Keratinocyte (primary cell): ENCODE measurements at regions not wholly inside any gene's neighbourhood (a gene's known extent, or its start where the extent isn't known, plus 50 kb on each side); places are given as distances from the start of the nearest gene placed in this dataset.

Experiments
- DNase-seq: peaks from one replicate; pipeline ENCODE4 v3.0.0-alpha.2; 2011; ENCODE audit warnings: low read depth, missing footprints, low spot score
- FAIRE-seq: peaks from 2 replicates; lab custom pipeline; 2011; peaks lifted over from hg19 to GRCh38; lab: Jason Lieb, UNC
- H2AFZ ChIP-seq: 2 replicates; pipeline ENCODE4 v1.6.0; 2012; ENCODE audit warnings: low read length, control low read depth, inconsistent platforms; ENCODE audit not compliant: control insufficient read depth
- H3K27ac ChIP-seq: 2 replicates; pipeline ENCODE4 v1.5.1; 2011; ENCODE audit warnings: low read length; ENCODE audit not compliant: control insufficient read depth, insufficient read depth
- H3K27me3 ChIP-seq: 3 replicates; pipeline ENCODE4 v1.6.0; 2011; ENCODE audit warnings: low read length; ENCODE audit not compliant: control insufficient read depth, insufficient read depth; ENCODE audit errors: extremely low read depth
- H3K36me3 ChIP-seq, 2 experiments: 2 replicates in 1 of 2; 3 replicates in 1 of 2; pipeline ENCODE4 v1.5.1; 2011; ENCODE audit warnings: low read length in 2 of 2, mild to moderate bottlenecking in 1 of 2; ENCODE audit not compliant: control insufficient read depth in 2 of 2, insufficient read depth in 2 of 2; ENCODE audit errors: extremely low read depth in 1 of 2
- H3K4me1 ChIP-seq: 3 replicates; pipeline ENCODE4 v1.5.1; 2011; ENCODE audit warnings: low read length; ENCODE audit not compliant: control insufficient read depth, insufficient read depth; ENCODE audit errors: extremely low read depth
- H3K4me2 ChIP-seq: 3 replicates; pipeline ENCODE4 v1.6.0; 2011; ENCODE audit warnings: low read depth, low read length; ENCODE audit not compliant: control insufficient read depth, insufficient read depth; ENCODE audit errors: extremely low read depth
- H3K4me3 ChIP-seq, 3 experiments: fragments of 200-600 bp in 1 of 3; sonication (generic) in 1 of 3; 2 replicates in 2 of 3; 3 replicates in 1 of 3; pipeline ENCODE4 v1.5.1; 2011 to 2016; ENCODE audit warnings: low read length in 3 of 3, mild to moderate bottlenecking in 3 of 3, control low read depth in 2 of 3, inconsistent platforms in 1 of 3, low read depth in 1 of 3, mixed read lengths in 1 of 3, mixed run types in 1 of 3, moderate library complexity in 1 of 3; ENCODE audit not compliant: control insufficient read depth in 2 of 3, insufficient read depth in 2 of 3; ENCODE audit errors: extremely low read depth in 1 of 3
- H3K79me2 ChIP-seq: 2 replicates; pipeline ENCODE4 v1.6.0; 2012; ENCODE audit warnings: low read length; ENCODE audit not compliant: control insufficient read depth, insufficient read depth
- H3K9ac ChIP-seq: 3 replicates; pipeline ENCODE4 v1.6.0; 2011; ENCODE audit warnings: low read length; ENCODE audit not compliant: control insufficient read depth, insufficient read depth; ENCODE audit errors: extremely low read depth
- H3K9me1 ChIP-seq: 3 replicates; pipeline ENCODE4 v1.6.0; 2011; ENCODE audit warnings: low read length; ENCODE audit not compliant: control insufficient read depth, insufficient read depth; ENCODE audit errors: extremely low read depth
- H3K9me3 ChIP-seq: 2 replicates; pipeline ENCODE4 v1.5.1; 2012; ENCODE audit warnings: low read depth, low read length; ENCODE audit not compliant: control insufficient read depth
- H4K20me1 ChIP-seq: 3 replicates; pipeline ENCODE4 v1.6.0; 2011; ENCODE audit warnings: low read length; ENCODE audit not compliant: control insufficient read depth, insufficient read depth; ENCODE audit errors: extremely low read depth
- CTCF ChIP-seq, 3 experiments: IDR thresholded peaks in 1 of 3; conservative IDR thresholded peaks in 1 of 3; optimal IDR thresholded peaks in 1 of 3; 2 replicates in 2 of 3; 3 replicates in 1 of 3; pipeline versions ENCODE3 to v1.5.1; 2011; ENCODE audit warnings: low read length in 3 of 3, mild to moderate bottlenecking in 3 of 3, moderate library complexity in 2 of 3, control low read depth in 1 of 3, inconsistent platforms in 1 of 3; ENCODE audit not compliant: insufficient read depth in 2 of 3; ENCODE audit errors: extremely low read depth in 1 of 3
- EZH2 ChIP-seq: IDR thresholded peaks from one replicate; pipeline ENCODE4 v1.6.1; 2012; ENCODE audit warnings: inconsistent platforms, mild to moderate bottlenecking, low read length, moderate library complexity
- dilution Hi-C: fragments of 300-500 bp; cut with MboI; formaldehyde crosslinking; loops from one replicate; pipeline ENCODE4 v1.7.0; 2020; ENCODE audit warnings: low sequenced_read_pairs; ENCODE audit not compliant: extremely low pct_ligation_motif_present

- Histone ChIP-seq H2AFZ (no peak overlapping the region), H4K20me1 (no peaks in the 10 kb centered on the region), H3K9me3 (no peaks in the 10 kb centered on the region), H3K27me3 (no peaks in the 10 kb centered on the region), H3K27ac (no peak overlapping the region), H3K9ac (no peak overlapping the region), H3K9me1 (no peaks in the 10 kb centered on the region), H3K36me3 (no peaks in the 10 kb centered on the region), H3K4me2 (no peak overlapping the region), H3K4me1 (peaks cover 10% of the 10 kb centered on the region), H3K4me3 (no peak overlapping the region), H3K79me2 (no peaks in the 10 kb centered on the region)
- dilution Hi-C loops = no loop called here
- FAIRE-seq (no peak), DNase-seq (no peak)
- TF ChIP-seq CTCF (optimal IDR thresholded peaks at IDR 0.05 in 1 of 3, IDR thresholded peaks at IDR 0.05 in 1 of 3, conservative IDR thresholded peaks at IDR 0.05 in 1 of 3; ENCODE audit: extremely low read depth in 1 of 3, insufficient read depth in 2 of 3, low read length in 3 of 3) = no peak
- TF ChIP-seq EZH2 = no peak
Measured at GRCh38 chrX:10038585-10038984, 71.4 kb downstream of the CLDN34 start.

GRCh38 chrX:10039821-10040793 is 72.9 kb downstream of the CLDN34 start:
- H3K9me1 ChIP-seq = no peaks in the 10 kb centered on the region
- no peaks in the 10 kb centered on the region for H4K20me1 ChIP-seq
- no peak overlapping the region for H3K27ac ChIP-seq
- no peak overlapping the region for H3K4me3 ChIP-seq
- no peaks in the 10 kb centered on the region for H3K36me3 ChIP-seq
- no peak overlapping the region for H3K9ac ChIP-seq
- no peak for FAIRE-seq
- no peaks in the 10 kb centered on the region for H3K79me2 ChIP-seq
- H3K27me3 ChIP-seq = no peaks in the 10 kb centered on the region
- TF ChIP-seq EZH2 (no peak), CTCF (optimal IDR thresholded peaks at IDR 0.05 in 1 of 3, IDR thresholded peaks at IDR 0.05 in 1 of 3, conservative IDR thresholded peaks at IDR 0.05 in 1 of 3; ENCODE audit: extremely low read depth in 1 of 3, insufficient read depth in 2 of 3, low read length in 3 of 3) (no peak)
- peaks cover 17% of the 10 kb centered on the region for H3K4me1 ChIP-seq
- DNase-seq = no peak
- no peaks in the 10 kb centered on the region for H3K9me3 ChIP-seq
- H2AFZ ChIP-seq = no peak overlapping the region
- no peak overlapping the region for H3K4me2 ChIP-seq
- dilution Hi-C loops = no loop called here
